ENCODE measurements at regions not wholly inside any gene's neighbourhood (a gene's known extent, or its start where the extent isn't known, plus 50 kb on each side); places are given as distances from the start of the nearest gene placed in this dataset.

DNA sequence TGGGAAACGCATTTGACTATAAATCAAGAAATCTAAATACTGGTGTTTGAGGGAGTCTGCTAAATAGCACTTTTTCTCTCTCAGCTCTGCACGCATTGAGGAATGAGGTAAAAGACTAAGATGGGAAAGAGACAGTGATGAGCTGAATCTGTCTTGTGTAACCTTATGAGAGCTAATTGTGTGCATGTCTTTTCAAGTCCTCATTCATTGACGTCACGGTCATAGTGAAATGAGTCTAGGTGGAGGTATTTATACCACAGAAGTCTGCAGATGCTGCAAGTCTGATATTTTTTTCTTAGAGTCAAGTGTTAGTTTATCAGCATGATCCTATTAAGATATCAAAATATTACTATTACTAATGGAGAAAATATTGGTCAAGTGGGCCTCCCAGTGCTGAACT is 361.5 kb upstream of the HS3ST1 start:
- DNase-seq: no peak
- H3K27me3 ChIP-seq: no peaks in the 10 kb centered on the region
- no peak overlapping the region for H3K4me3 ChIP-seq
- H3K4me1 ChIP-seq: no peaks in the 10 kb centered on the region
- H3K9me3 ChIP-seq: no peaks in the 10 kb centered on the region
- TF ChIP-seq EP300 (IDR thresholded peaks at IDR 0.05) (no peak), POLR2AphosphoS5 (IDR thresholded peaks at IDR 0.05) (no peak), POLR2A (IDR thresholded peaks at IDR 0.05) (no peak)
- TF ChIP-seq, protein P1, sequence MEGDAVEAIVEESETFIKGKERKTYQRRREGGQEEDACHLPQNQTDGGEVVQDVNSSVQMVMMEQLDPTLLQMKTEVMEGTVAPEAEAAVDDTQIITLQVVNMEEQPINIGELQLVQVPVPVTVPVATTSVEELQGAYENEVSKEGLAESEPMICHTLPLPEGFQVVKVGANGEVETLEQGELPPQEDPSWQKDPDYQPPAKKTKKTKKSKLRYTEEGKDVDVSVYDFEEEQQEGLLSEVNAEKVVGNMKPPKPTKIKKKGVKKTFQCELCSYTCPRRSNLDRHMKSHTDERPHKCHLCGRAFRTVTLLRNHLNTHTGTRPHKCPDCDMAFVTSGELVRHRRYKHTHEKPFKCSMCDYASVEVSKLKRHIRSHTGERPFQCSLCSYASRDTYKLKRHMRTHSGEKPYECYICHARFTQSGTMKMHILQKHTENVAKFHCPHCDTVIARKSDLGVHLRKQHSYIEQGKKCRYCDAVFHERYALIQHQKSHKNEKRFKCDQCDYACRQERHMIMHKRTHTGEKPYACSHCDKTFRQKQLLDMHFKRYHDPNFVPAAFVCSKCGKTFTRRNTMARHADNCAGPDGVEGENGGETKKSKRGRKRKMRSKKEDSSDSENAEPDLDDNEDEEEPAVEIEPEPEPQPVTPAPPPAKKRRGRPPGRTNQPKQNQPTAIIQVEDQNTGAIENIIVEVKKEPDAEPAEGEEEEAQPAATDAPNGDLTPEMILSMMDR (IDR thresholded peaks at IDR 0.05): no peak
- intact Hi-C loops (cut with DNase I): no loop called here
- WGBS, 2 donors: 91 to 94% methylated on average over 4 of the region's 4 CpGs
- H3K36me3 ChIP-seq: no peaks in the 10 kb centered on the region
- H3K27ac ChIP-seq: no peak overlapping the region

DNA sequence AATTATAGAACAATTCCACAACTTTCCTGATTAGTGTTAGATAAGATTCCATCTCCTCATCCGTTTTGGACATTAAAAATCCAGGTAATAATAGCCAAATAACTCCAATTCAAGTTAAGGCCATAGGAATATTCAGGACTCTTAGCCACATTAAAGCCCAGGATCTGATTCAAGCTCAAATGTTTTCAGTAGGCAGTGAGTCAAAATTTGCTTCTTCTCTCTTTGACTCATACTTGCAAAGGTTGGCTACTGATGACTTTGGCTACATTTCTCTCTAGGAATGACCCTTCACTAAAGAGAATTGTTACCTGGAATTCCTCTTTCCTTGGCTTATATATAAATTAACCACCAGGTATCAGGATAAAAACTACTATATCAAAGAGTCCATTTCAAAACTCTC is 354.9 kb upstream of the HS3ST1 start:
- H3K4me1 ChIP-seq: no peaks in the 10 kb centered on the region
- intact Hi-C loops (cut with DNase I): no loop called here
- no peaks in the 10 kb centered on the region for H3K36me3 ChIP-seq
- no peak for DNase-seq
- TF ChIP-seq, protein P1 (IDR thresholded peaks at IDR 0.05): no peak
- TF ChIP-seq POLR2AphosphoS5 (IDR thresholded peaks at IDR 0.05) (no peak), POLR2A (IDR thresholded peaks at IDR 0.05) (no peak), EP300 (IDR thresholded peaks at IDR 0.05) (no peak)
- 58 to 69% methylated on average over 1 of the region's 1 CpG for WGBS, 2 donors
- no peaks in the 10 kb centered on the region for H3K27me3 ChIP-seq
- H3K9me3 ChIP-seq: no peaks in the 10 kb centered on the region
- H3K4me3 ChIP-seq: no peak overlapping the region
- H3K27ac ChIP-seq: no peak overlapping the region

DNA sequence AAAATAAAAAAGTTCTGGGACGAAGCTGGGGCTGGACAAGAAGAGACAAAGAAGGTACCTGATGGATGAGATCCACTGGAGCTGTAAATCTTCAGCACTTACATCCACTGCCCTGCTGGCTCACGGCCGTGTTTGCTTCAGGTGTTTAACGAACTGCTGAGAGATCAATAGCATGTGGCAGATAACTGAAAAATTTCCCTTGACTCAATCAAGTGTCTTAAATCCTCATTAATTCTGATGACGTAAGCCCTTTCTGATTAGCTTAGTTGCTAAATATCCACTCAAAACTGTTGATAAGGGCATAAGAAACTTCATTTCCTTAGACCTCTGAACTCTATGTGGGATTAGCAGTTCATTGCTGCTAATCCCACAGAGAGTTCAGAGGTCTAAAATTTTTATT is 354.2 kb upstream of the HS3ST1 start:
- 89 to 91% methylated on average over 5 of the region's 5 CpGs for WGBS, 2 donors
- no peak for DNase-seq
- Histone ChIP-seq H3K27ac (no peak overlapping the region), H3K27me3 (no peaks in the 10 kb centered on the region), H3K4me1 (no peaks in the 10 kb centered on the region), H3K4me3 (no peak overlapping the region), H3K36me3 (no peaks in the 10 kb centered on the region), H3K9me3 (no peaks in the 10 kb centered on the region)
- TF ChIP-seq EP300 (IDR thresholded peaks at IDR 0.05) (no peak), POLR2A (IDR thresholded peaks at IDR 0.05) (no peak), POLR2AphosphoS5 (IDR thresholded peaks at IDR 0.05) (no peak)
- TF ChIP-seq, protein P1 (IDR thresholded peaks at IDR 0.05): no peak
- intact Hi-C loops (cut with DNase I): no loop called here

DNA sequence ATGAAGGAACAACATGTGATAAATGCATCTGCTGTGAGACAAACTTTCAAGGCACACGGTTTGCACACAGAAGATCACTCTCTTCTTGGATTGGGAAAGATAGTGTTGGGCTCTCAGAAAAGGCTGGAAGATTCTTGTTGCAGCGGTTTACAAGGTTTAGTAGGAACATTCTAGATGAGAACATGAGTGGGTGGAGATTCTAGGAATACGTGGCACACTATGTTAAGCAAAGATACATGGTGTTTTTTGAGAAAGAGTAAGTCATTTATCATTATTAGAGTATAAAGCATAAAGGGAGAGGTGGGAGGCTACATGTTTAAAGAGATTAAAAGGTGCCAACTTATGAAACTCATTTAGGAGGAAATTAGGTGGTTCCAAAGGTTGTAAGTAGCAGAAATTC is 348.8 kb upstream of the HS3ST1 start:
- H3K27ac ChIP-seq: no peak overlapping the region
- no peaks in the 10 kb centered on the region for H3K27me3 ChIP-seq
- no peak for TF ChIP-seq EP300 (IDR thresholded peaks at IDR 0.05)
- TF ChIP-seq POLR2A (IDR thresholded peaks at IDR 0.05): no peak
- TF ChIP-seq POLR2AphosphoS5 (IDR thresholded peaks at IDR 0.05): no peak
- TF ChIP-seq, protein P1 (IDR thresholded peaks at IDR 0.05): no peak
- no peak overlapping the region for H3K4me3 ChIP-seq
- WGBS, 2 donors: 84 to 86% methylated on average over 3 of the region's 3 CpGs
- intact Hi-C loops (cut with DNase I): no loop called here
- H3K4me1 ChIP-seq: no peaks in the 10 kb centered on the region
- H3K9me3 ChIP-seq: no peaks in the 10 kb centered on the region
- no peaks in the 10 kb centered on the region for H3K36me3 ChIP-seq
- DNase-seq: no peak

DNA sequence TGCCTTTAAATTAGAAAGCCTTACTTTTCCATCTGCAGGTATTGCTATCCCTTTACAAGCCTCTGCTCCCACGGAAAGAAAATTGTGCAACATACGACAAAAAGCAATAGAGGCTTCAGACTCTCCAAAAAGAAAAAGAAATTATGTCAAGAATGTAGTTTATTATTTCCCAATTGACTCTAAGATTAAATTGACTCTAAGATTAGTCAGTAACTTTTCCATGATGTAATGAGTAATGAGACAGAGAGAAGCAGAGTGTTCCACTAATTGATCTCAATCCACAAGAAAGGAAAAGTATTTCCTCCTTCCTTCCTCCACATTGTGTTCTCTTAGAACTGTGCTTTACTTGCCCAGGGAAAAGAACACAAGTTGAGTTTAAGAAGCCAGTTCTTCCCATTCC is 345.7 kb upstream of the HS3ST1 start:
- Histone ChIP-seq H3K27me3 (no peaks in the 10 kb centered on the region), H3K4me3 (no peak overlapping the region), H3K4me1 (peaks cover 0 to 9% (median 4%) of the 10 kb centered on the region in 4 donors), H3K36me3 (no peaks in the 10 kb centered on the region), H3K9me3 (no peaks in the 10 kb centered on the region), H3K27ac (peak overlapping the region in 1 of 4 donors; percentile 6)
- TF ChIP-seq POLR2A (IDR thresholded peaks at IDR 0.05) (no peak), EP300 (IDR thresholded peaks at IDR 0.05) (no peak), POLR2AphosphoS5 (IDR thresholded peaks at IDR 0.05) (no peak)
- TF ChIP-seq, protein P1 (IDR thresholded peaks at IDR 0.05): no peak
- intact Hi-C loops (cut with DNase I): no loop called here
- no peak for DNase-seq
- WGBS, 2 donors: 84 to 92% methylated on average over 2 of the region's 2 CpGs

Measured in sigmoid colon (tissue), 6 donors.